ENCODE measurements at regions not wholly inside any gene's neighbourhood (a gene's known extent, or its start where the extent isn't known, plus 50 kb on each side); places are given as distances from the start of the nearest gene placed in this dataset.
"Not testable (repeated sequence)": the region's sequence is repeated elsewhere in the genome, so short reads cannot be mapped to it uniquely, and the experiment has no call there.

- no peak for DNase-seq (ENCODE audit: low read depth in 4 of 4, low spot score in 3 of 4)
Observed at GRCh38 chr10:78231939-78232338, 198.3 kb downstream of the RPS24 start.

GRCh38 chr10:78236416-78237015 is 202.9 kb downstream of the RPS24 start:
- DNase-seq (ENCODE audit: low read depth in 4 of 4, low spot score in 3 of 4), result no peak

- DNase-seq (ENCODE audit: low read depth in 4 of 4, low spot score in 3 of 4), result not testable (repeated sequence)
Observed at GRCh38 chr10:78237951-78238350, 204.3 kb downstream of the RPS24 start.

- no peak for DNase-seq (ENCODE audit: low read depth in 4 of 4, low spot score in 3 of 4)
Observed at GRCh38 chr10:78247266-78247665, 213.6 kb downstream of the RPS24 start.

- DNase-seq (ENCODE audit: low read depth in 4 of 4, low spot score in 3 of 4), result no peak
Observed at GRCh38 chr10:78247821-78248220, 214.2 kb downstream of the RPS24 start.

- DNase-seq (ENCODE audit: low read depth in 4 of 4, low spot score in 3 of 4), result no peak
Observed at GRCh38 chr10:78248651-78249464, 215.2 kb downstream of the RPS24 start.

GRCh38 chr10:78249690-78250089 is 216.0 kb downstream of the RPS24 start:
- DNase-seq (ENCODE audit: low read depth in 4 of 4, low spot score in 3 of 4), result no peak

- DNase-seq (ENCODE audit: low read depth in 4 of 4, low spot score in 3 of 4), result no peak
Observed at GRCh38 chr10:78250313-78251015, 216.8 kb downstream of the RPS24 start.

- DNase-seq (ENCODE audit: low read depth in 4 of 4, low spot score in 3 of 4), result no peak
Observed at GRCh38 chr10:78251016-78251385, 217.3 kb downstream of the RPS24 start.

- DNase-seq (ENCODE audit: low read depth in 4 of 4, low spot score in 3 of 4), result no peak
Observed at GRCh38 chr10:78252286-78252685, 218.6 kb downstream of the RPS24 start.

- no peak for DNase-seq (ENCODE audit: low read depth in 4 of 4, low spot score in 3 of 4)
Observed at GRCh38 chr10:78253063-78253853, 219.6 kb downstream of the RPS24 start.

GRCh38 chr10:78254013-78254412 is 220.3 kb downstream of the RPS24 start:
- no peak for DNase-seq (ENCODE audit: low read depth in 4 of 4, low spot score in 3 of 4)

- no peak for DNase-seq (ENCODE audit: low read depth in 4 of 4, low spot score in 3 of 4)
Observed at GRCh38 chr10:78255214-78255613, 221.6 kb downstream of the RPS24 start.

GRCh38 chr10:78255796-78256638 is 222.4 kb downstream of the RPS24 start:
- no peak for DNase-seq (ENCODE audit: low read depth in 4 of 4, low spot score in 3 of 4)

- DNase-seq (ENCODE audit: low read depth in 4 of 4, low spot score in 3 of 4), result no peak
Observed at GRCh38 chr10:78258323-78259030, 224.8 kb downstream of the RPS24 start.

- DNase-seq (ENCODE audit: low read depth in 4 of 4, low spot score in 3 of 4), result no peak
Observed at GRCh38 chr10:78259391-78259790, 225.7 kb downstream of the RPS24 start.

GRCh38 chr10:78260141-78260540 is 226.5 kb downstream of the RPS24 start:
- no peak for DNase-seq (ENCODE audit: low read depth in 4 of 4, low spot score in 3 of 4)

- no peak for DNase-seq (ENCODE audit: low read depth in 4 of 4, low spot score in 3 of 4)
Observed at GRCh38 chr10:78260680-78261079, 227.0 kb downstream of the RPS24 start.

GRCh38 chr10:78261291-78261690 is 227.6 kb downstream of the RPS24 start:
- DNase-seq (ENCODE audit: low read depth in 4 of 4, low spot score in 3 of 4), result no peak

Data from left renal pelvis (tissue), 4 donors.